NB4 (cell line): ENCODE measurements at regions not wholly inside any gene's neighbourhood (a gene's known extent, or its start where the extent isn't known, plus 50 kb on each side); places are given as distances from the start of the nearest gene placed in this dataset.

Experiments used
- DNase-seq: peaks from one replicate; pipeline ENCODE4 v3.0.0; 2010; ENCODE audit warnings: low read depth
- H3K4me3 ChIP-seq: one replicate; pipeline ENCODE4 v1.5.1; 2011; ENCODE audit warnings: mild to moderate bottlenecking, low read depth, low read length, moderate library complexity
- MYC ChIP-seq: IDR thresholded peaks from 2 replicates; pipeline ENCODE4 v1.6.1; 2011; ENCODE audit warnings: low read depth, low read length
- POLR2A ChIP-seq: IDR thresholded peaks from 2 replicates; pipeline ENCODE4 v1.6.1; 2011; ENCODE audit warnings: mild to moderate bottlenecking; ENCODE audit not compliant: insufficient read length; ENCODE audit errors: extremely low read depth
- TF ChIP-seq, protein P1 (sequence below): IDR thresholded peaks from one replicate; pipeline ENCODE4 v1.5.1; 2012; ENCODE audit warnings: low read depth, low read length
- TF ChIP-seq, protein P2 (sequence below): IDR thresholded peaks from 2 replicates; pipeline ENCODE4 v1.6.1; 2011; ENCODE audit warnings: low read depth, low read length

DNA sequence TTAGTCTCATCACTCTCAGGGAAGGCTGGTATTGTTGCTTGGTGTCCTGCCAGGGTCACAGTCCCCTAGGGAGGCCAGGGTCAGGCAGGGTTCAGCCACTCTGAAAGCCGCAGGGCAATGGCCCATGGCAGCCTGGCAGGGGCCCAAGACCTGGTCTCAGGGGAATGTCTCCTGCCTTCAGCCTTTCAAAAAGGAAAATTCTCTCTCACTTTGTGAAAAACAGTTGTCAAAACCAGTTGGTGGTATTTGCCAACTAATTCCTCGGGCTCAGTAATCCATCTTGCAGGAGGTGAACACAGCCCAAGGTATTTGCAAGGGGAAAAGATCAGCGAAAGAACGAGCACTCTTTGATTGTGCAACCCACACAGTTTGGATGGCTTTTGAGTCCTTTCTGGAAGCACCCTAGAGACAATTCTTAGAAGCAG is 101.5 kb downstream of the JCAD start:
- TF ChIP-seq, protein P1, sequence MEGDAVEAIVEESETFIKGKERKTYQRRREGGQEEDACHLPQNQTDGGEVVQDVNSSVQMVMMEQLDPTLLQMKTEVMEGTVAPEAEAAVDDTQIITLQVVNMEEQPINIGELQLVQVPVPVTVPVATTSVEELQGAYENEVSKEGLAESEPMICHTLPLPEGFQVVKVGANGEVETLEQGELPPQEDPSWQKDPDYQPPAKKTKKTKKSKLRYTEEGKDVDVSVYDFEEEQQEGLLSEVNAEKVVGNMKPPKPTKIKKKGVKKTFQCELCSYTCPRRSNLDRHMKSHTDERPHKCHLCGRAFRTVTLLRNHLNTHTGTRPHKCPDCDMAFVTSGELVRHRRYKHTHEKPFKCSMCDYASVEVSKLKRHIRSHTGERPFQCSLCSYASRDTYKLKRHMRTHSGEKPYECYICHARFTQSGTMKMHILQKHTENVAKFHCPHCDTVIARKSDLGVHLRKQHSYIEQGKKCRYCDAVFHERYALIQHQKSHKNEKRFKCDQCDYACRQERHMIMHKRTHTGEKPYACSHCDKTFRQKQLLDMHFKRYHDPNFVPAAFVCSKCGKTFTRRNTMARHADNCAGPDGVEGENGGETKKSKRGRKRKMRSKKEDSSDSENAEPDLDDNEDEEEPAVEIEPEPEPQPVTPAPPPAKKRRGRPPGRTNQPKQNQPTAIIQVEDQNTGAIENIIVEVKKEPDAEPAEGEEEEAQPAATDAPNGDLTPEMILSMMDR: no peak
- TF ChIP-seq POLR2A (no peak), MYC (no peak)
- TF ChIP-seq, protein P2, sequence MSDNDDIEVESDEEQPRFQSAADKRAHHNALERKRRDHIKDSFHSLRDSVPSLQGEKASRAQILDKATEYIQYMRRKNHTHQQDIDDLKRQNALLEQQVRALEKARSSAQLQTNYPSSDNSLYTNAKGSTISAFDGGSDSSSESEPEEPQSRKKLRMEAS: no peak
- DNase-seq: peak; percentile 7
- H3K4me3 ChIP-seq: no peak overlapping the region

DNA sequence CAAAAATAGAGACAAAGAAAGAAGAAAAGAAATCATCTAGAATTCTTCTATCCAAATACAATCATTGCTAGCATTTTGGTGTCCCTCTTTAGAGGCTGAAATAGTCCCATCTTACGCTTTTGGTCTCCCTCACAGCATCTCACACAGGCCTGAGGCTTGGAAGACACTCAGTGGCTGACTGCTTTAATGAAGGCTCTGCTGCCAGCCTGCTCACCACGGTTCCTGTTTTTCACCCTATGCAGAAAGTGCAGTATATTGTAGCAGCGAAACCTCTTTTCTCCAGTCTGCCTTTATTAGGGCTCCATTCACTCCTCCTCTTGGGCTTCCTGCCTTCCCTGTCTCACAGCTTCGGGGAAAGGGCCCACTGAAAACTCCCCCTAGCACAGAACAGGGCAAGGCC is 102.2 kb downstream of the JCAD start:
- no peak overlapping the region for H3K4me3 ChIP-seq
- TF ChIP-seq MYC (no peak), POLR2A (no peak)
- TF ChIP-seq, protein P2: no peak
- TF ChIP-seq, protein P1: no peak
- peak; percentile 3 for DNase-seq

DNA sequence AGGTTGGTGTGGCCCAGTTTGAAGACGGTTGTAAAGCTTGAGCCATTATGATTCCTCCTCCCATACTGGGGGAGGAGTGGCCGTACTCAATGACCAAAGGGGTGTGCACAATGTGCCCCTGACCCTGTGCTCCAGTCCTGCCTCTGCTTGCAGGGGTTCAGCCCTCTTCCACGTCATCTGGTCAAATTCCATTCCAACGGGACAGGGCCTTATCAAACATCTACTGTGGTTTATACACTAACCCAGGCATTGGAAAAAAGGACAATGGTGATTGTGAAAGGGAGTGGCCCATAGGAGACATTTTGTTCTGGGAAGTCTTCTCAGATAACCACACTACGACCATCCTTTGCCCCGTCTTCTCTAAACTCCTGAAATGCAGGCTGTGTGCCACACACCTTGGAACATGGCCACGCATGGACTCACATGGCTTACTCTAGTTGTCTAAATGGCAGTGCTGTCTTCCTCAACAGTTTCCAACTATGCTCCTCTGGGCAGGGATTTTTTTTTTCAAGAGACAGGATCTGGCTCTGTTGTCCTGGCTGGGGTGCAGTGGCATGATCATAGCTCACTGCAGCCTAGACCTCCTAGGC is 103.0 kb downstream of the JCAD start:
- no peak overlapping the region for H3K4me3 ChIP-seq
- TF ChIP-seq, protein P1: no peak
- TF ChIP-seq POLR2A: no peak
- TF ChIP-seq MYC: no peak
- TF ChIP-seq, protein P2: no peak
- no peak for DNase-seq

DNA sequence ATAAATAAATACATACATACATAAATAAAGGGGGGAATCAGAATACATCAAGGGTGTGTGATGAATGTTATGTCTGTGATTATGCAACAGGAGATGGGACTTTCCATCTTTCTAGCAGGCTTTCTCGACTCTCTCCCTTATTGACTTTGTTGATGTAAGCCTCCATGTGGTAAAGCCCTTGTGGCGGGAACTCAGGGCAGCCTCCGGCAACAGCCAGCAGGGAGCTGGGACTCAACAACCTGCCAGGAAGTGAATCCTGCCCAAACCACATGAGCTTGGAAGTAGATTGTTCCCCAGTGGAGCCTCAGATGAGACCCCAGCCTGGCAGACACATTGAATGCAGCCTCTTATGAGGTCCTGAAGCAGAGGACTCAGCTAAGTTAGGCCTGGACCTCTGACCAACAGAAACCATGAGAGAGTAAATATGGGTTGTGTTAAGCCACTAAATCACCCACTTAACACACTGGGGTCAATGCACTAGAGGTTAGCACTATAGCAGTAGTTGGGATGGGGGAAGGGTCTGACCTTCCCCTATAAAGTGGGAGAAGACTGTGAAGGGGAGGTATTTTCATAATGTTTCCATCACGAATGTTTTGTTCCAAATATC is 104.0 kb downstream of the JCAD start:
- DNase-seq: no peak
- TF ChIP-seq, protein P1: no peak
- TF ChIP-seq MYC: no peak
- H3K4me3 ChIP-seq: no peak overlapping the region

DNA sequence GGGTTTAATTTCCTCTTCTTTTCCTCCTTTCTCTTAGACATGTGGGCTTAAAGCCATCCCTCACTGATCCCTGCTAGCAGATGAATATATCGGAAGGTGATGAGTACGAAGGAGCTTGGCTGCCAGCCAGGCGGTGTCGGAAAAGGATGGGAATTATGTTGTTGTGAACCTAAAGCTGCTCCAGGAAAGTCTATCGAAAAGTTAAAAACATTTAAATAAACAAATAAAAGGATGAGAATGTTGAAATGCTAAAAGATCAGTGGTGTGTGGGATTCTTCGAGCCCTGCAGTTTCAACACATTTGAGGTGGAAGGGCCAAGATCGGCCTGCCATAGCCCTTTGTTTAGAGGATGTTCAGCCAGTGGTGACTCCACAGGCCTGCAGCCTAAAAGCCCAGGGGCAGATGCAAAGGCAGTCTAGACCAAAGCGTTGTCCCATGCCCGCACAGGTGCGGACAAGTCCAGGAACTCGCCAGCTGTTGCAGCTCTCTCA is 107.9 kb downstream of the JCAD start:
- no peak for DNase-seq
- TF ChIP-seq MYC (no peak), POLR2A (no peak)
- TF ChIP-seq, protein P2: no peak
- TF ChIP-seq, protein P1: no peak
- no peak overlapping the region for H3K4me3 ChIP-seq
